Gastroesophageal sphincter (tissue), 4 donors: ENCODE measurements at regions not wholly inside any gene's neighbourhood (a gene's known extent, or its start where the extent isn't known, plus 50 kb on each side); places are given as distances from the start of the nearest gene placed in this dataset.

Experiments
- ATAC-seq: fragments of 150-250 bp; one replicate; pipeline ENCODE4 v1.9.1; 2016; ENCODE audit warnings: mild to moderate bottlenecking, moderate library complexity
- H3K27ac ChIP-seq, 4 donors: fragments of 200-600 bp; sonication (generic) in 3 of 4; 1 replicate in 3 of 4; 2 replicates in 1 of 4; pipeline ENCODE4 v1.5.1; 2016 to 2019
- H3K27me3 ChIP-seq: fragments of 200-600 bp; sonication (generic); one replicate; pipeline ENCODE4 v1.5.1; 2019
- H3K36me3 ChIP-seq, 2 donors: fragments of 200-600 bp; sonication (generic); one replicate each; pipeline ENCODE4 v1.5.1; 2019; ENCODE audit warnings: control low read depth in 1 of 2
- H3K4me1 ChIP-seq, 3 donors: fragments of 200-600 bp; sonication (generic); 1 replicate in 2 of 3; 2 replicates in 1 of 3; pipeline ENCODE4 v1.5.1; 2016 to 2019; ENCODE audit warnings: control low read depth in 2 of 3
- H3K4me3 ChIP-seq, 2 donors: fragments of 200-600 bp; sonication (generic); one replicate each; pipeline ENCODE4 v1.5.1; 2019; ENCODE audit warnings: mild to moderate bottlenecking in 1 of 2, moderate library complexity in 1 of 2
- H3K9me3 ChIP-seq, 3 donors: fragments of 200-600 bp; sonication (generic); one replicate each; pipeline ENCODE4 v1.5.1; 2017 to 2019; ENCODE audit warnings: control low read depth in 2 of 3
- CTCF ChIP-seq, 4 experiments: fragments of 200-600 bp in 2 of 4; fragments of 450-650 bp in 2 of 4; sonication (generic) in 1 of 4; IDR thresholded peaks; one replicate each; pipeline ENCODE4 v1.5.1; 2017 to 2019; ENCODE audit warnings: antibody characterized with exemption in 4 of 4, mild to moderate bottlenecking in 2 of 4, moderate library complexity in 2 of 4
- EP300 ChIP-seq: sonication (generic); formaldehyde crosslinking; IDR thresholded peaks from one replicate; pipeline ENCODE4 v1.6.1; 2017; ENCODE audit warnings: antibody characterized with exemption, mild to moderate bottlenecking
- POLR2A ChIP-seq, 2 donors: fragments of 450-650 bp; IDR thresholded peaks; one replicate each; pipeline ENCODE4 v1.6.1; 2017; ENCODE audit warnings: antibody characterized with exemption in 2 of 2, mild to moderate bottlenecking in 2 of 2, moderate library complexity in 1 of 2
- POLR2AphosphoS5 ChIP-seq: sonication (generic); formaldehyde crosslinking; IDR thresholded peaks from one replicate; pipeline ENCODE4 v1.6.1; 2017; ENCODE audit warnings: antibody characterized with exemption
- WGBS, 2 donors: methylation state at CpG; one replicate each; pipeline ENCODE4 v1.1.5; 2018; ENCODE audit warnings: low coverage in 1 of 2; 5-methylcytosine and 5-hydroxymethylcytosine counted together

- no peaks in the 10 kb centered on the region for H3K36me3 ChIP-seq
- no peaks in the 10 kb centered on the region for H3K27me3 ChIP-seq
- H3K27ac ChIP-seq, result peak overlapping the region in 3 of 4 donors; percentile 16 to 89 (median 79)
- no peak overlapping the region for H3K4me3 ChIP-seq
- no peaks in the 10 kb centered on the region for H3K9me3 ChIP-seq
- ATAC-seq, result no peak
- 70 to 84% methylated on average over 3 to 4 of the region's 4 CpGs for WGBS, 2 donors
- TF ChIP-seq CTCF (IDR thresholded peaks at IDR 0.05), result no peak
- no peak for TF ChIP-seq POLR2AphosphoS5
- TF ChIP-seq POLR2A (IDR thresholded peaks at IDR 0.05), result no peak
- TF ChIP-seq EP300, result no peak
- H3K4me1 ChIP-seq, result peaks cover 11 to 48% (median 14%) of the 10 kb centered on the region in 3 donors
Measured at GRCh38 chr2:18430996-18431748, 129.3 kb downstream of the RDH14 start.

GRCh38 chr2:18428516-18428915 lies 131.9 kb downstream of the RDH14 start:
- Histone ChIP-seq H3K36me3 (no peaks in the 10 kb centered on the region), H3K4me3 (no peak overlapping the region), H3K27me3 (no peaks in the 10 kb centered on the region), H3K4me1 (peaks cover 7 to 38% (median 17%) of the 10 kb centered on the region in 3 donors), H3K27ac (no peak overlapping the region), H3K9me3 (no peaks in the 10 kb centered on the region)
- ATAC-seq, result no peak
- TF ChIP-seq POLR2A (IDR thresholded peaks at IDR 0.05) (no peak), POLR2AphosphoS5 (no peak), EP300 (no peak), CTCF (IDR thresholded peaks at IDR 0.05) (no peak)
- 89 to 93% methylated on average over 6 of the region's 6 CpGs for WGBS, 2 donors

- no peak for ATAC-seq
- Histone ChIP-seq H3K4me3 (no peak overlapping the region), H3K27ac (no peak overlapping the region), H3K4me1 (peaks cover 7 to 31% (median 15%) of the 10 kb centered on the region in 3 donors), H3K27me3 (no peaks in the 10 kb centered on the region), H3K36me3 (no peaks in the 10 kb centered on the region), H3K9me3 (no peaks in the 10 kb centered on the region)
- TF ChIP-seq POLR2AphosphoS5, result no peak
- no peak for TF ChIP-seq EP300
- TF ChIP-seq CTCF (IDR thresholded peaks at IDR 0.05), result no peak
- no peak for TF ChIP-seq POLR2A (IDR thresholded peaks at IDR 0.05)
Measured at GRCh38 chr2:18427762-18428161, 132.7 kb downstream of the RDH14 start.

- no peak for TF ChIP-seq CTCF (IDR thresholded peaks at IDR 0.05)
- no peak for TF ChIP-seq EP300
- no peak for TF ChIP-seq POLR2A (IDR thresholded peaks at IDR 0.05)
- TF ChIP-seq POLR2AphosphoS5, result no peak
- Histone ChIP-seq H3K36me3 (no peaks in the 10 kb centered on the region), H3K27ac (no peak overlapping the region), H3K4me1 (peaks cover 0 to 18% (median 6%) of the 10 kb centered on the region in 3 donors), H3K9me3 (no peaks in the 10 kb centered on the region), H3K4me3 (no peak overlapping the region), H3K27me3 (no peaks in the 10 kb centered on the region)
- ATAC-seq, result no peak
- WGBS, 2 donors, result 29 to 44% methylated on average over 1 of the region's 1 CpG
Measured at GRCh38 chr2:18426174-18426573, 134.3 kb downstream of the RDH14 start.

GRCh38 chr2:18425210-18425703 lies 135.2 kb downstream of the RDH14 start:
- peak overlapping the region in 3 of 4 donors; percentile 3 to 46 (median 5) for H3K27ac ChIP-seq

More at GRCh38 chr2:18425210-18425703, 135.2 kb downstream of the RDH14 start:
- 22 to 56% methylated on average over 2 to 3 of the region's 3 CpGs for WGBS, 2 donors
- Histone ChIP-seq H3K27me3 (no peaks in the 10 kb centered on the region), H3K9me3 (no peaks in the 10 kb centered on the region), H3K4me3 (no peak overlapping the region), H3K36me3 (no peaks in the 10 kb centered on the region), H3K4me1 (peaks cover 0 to 11% (median 6%) of the 10 kb centered on the region in 3 donors)
- TF ChIP-seq POLR2AphosphoS5 (no peak), POLR2A (IDR thresholded peaks at IDR 0.05) (no peak), EP300 (no peak), CTCF (IDR thresholded peaks at IDR 0.05) (peak in 1 of 4 experiments; percentile 18)
- no peak for ATAC-seq
